ENCODE measurements at regions not wholly inside any gene's neighbourhood (a gene's known extent, or its start where the extent isn't known, plus 50 kb on each side); places are given as distances from the start of the nearest gene placed in this dataset.

DNA sequence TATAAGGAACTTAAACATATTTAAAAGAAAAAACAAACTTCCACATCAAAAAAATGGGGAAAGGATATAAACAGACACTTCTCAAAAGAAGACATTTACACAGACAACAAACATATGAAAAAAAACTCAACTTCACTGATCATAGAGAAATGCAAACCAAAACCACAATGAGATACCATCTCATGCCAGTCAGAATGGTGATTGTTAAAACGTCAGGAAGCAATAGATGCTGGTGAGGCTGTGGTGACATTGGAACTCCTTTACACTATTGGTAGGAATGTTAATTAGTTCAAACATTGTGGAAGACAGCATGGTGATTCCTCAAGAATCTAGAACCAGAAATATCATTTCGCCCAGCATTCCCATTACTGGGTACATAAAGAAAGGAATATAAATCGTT lies 228.5 kb upstream of the KDM5D start:
- TF ChIP-seq EZH2phosphoT487 (IDR thresholded peaks at IDR 0.05; ENCODE audit: insufficient read depth, low read depth) (no peak), EZH2 (IDR thresholded peaks at IDR 0.05; ENCODE audit: insufficient read depth, poor library complexity, severe bottlenecking) (no peak)
